Upper lobe of right lung (tissue), 1 donor: ENCODE measurements at regions not wholly inside any gene's neighbourhood (a gene's known extent, or its start where the extent isn't known, plus 50 kb on each side); places are given as distances from the start of the nearest gene placed in this dataset.

Source experiments
- ATAC-seq: fragments of 200-7000 bp; cut with Tn5 transposase; one replicate; pipeline ENCODE4 v1.9.1; 2020; ENCODE audit warnings: mild to moderate bottlenecking, moderate library complexity
- DNase-seq: peaks from one replicate; pipeline ENCODE4 v3.0.0-alpha.2; 2020
- H3K27ac ChIP-seq: fragments of 200-600 bp; one replicate; pipeline ENCODE4 v1.8.0; 2022
- H3K27me3 ChIP-seq: fragments of 200-600 bp; one replicate; pipeline ENCODE4 v1.8.0; 2022; ENCODE audit warnings: mild to moderate bottlenecking
- H3K36me3 ChIP-seq: fragments of 200-600 bp; one replicate; pipeline ENCODE4 v1.8.0; 2022
- H3K4me1 ChIP-seq: fragments of 200-600 bp; one replicate; pipeline ENCODE4 v1.8.0; 2022
- H3K4me3 ChIP-seq: fragments of 200-600 bp; one replicate; pipeline ENCODE4 v1.8.0; 2022; ENCODE audit warnings: mild to moderate bottlenecking
- H3K9me3 ChIP-seq: fragments of 200-600 bp; one replicate; pipeline ENCODE4 v1.8.0; 2022
- intact Hi-C: fragments of 100-400 bp; cut with DNase I; formaldehyde crosslinking; loops from one replicate; pipeline ENCODE4 v1.11.0; 2022
- TF ChIP-seq, protein P1 (sequence below): fragments of 200-600 bp; IDR thresholded peaks from one replicate; pipeline ENCODE4 v1.8.0; 2022; ENCODE audit warnings: antibody characterized with exemption
- donor health status: DM: no; HTN: yes; CAD: no; lungs with severe emphysema.

DNA sequence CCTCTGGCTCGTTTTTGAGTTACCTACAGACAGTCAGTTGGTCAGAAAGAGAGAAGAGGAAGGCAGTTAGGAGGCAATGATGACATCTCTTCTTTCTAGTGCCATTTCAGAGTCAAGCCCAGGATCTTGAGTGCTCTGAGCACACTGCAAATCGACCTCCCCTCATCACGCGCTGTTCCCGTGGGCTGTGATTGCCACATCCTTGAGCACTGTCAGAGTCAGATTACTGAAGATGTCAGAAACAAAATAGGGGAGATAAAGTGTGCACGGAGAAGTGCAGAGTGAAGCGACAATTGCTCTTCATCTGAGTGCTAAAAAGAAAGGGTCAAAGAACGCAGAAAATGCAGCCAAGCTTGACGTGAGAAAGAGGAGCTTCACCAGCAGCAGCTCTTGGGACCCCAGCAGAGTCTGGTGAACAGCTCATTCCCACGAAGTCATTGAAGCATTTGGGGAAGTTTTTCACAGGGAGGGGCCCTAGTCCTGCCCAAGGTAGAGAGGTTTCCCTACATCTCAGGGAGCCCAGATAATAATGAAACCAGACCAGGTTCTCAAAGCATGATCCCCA is 661.7 kb upstream of the AUTS2 start:
- Histone ChIP-seq H3K36me3 (no peaks in the 10 kb centered on the region), H3K4me1 (no peaks in the 10 kb centered on the region), H3K9me3 (no peaks in the 10 kb centered on the region), H3K27ac (no peak overlapping the region), H3K4me3 (no peak overlapping the region), H3K27me3 (no peaks in the 10 kb centered on the region)
- intact Hi-C loops: no loop called here
- TF ChIP-seq, protein P1, sequence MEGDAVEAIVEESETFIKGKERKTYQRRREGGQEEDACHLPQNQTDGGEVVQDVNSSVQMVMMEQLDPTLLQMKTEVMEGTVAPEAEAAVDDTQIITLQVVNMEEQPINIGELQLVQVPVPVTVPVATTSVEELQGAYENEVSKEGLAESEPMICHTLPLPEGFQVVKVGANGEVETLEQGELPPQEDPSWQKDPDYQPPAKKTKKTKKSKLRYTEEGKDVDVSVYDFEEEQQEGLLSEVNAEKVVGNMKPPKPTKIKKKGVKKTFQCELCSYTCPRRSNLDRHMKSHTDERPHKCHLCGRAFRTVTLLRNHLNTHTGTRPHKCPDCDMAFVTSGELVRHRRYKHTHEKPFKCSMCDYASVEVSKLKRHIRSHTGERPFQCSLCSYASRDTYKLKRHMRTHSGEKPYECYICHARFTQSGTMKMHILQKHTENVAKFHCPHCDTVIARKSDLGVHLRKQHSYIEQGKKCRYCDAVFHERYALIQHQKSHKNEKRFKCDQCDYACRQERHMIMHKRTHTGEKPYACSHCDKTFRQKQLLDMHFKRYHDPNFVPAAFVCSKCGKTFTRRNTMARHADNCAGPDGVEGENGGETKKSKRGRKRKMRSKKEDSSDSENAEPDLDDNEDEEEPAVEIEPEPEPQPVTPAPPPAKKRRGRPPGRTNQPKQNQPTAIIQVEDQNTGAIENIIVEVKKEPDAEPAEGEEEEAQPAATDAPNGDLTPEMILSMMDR: no peak
- no peak for DNase-seq
- no peak for ATAC-seq

DNA sequence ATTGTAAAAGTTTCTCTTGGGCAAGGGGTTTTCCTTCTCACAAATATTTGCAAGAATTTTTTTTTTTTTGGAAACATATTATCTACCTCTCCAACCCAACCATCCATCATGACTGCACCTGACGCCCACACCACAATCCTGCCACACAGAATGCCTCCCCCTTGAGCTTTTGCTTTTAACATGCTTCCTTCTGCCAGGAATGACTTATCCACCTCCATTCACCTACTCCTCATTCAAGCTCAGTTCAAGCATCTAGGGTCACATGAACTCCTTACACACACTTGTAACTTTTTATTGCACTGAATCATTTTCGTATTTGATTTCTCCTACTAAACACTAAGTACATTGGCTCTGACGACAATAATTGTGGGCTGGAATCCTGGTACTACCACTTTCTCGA is 660.1 kb upstream of the AUTS2 start:
- no peak for ATAC-seq
- no peaks in the 10 kb centered on the region for H3K27me3 ChIP-seq
- H3K4me1 ChIP-seq: no peaks in the 10 kb centered on the region
- H3K9me3 ChIP-seq: no peaks in the 10 kb centered on the region
- H3K27ac ChIP-seq: no peak overlapping the region
- H3K36me3 ChIP-seq: no peaks in the 10 kb centered on the region
- TF ChIP-seq, protein P1: no peak
- H3K4me3 ChIP-seq: no peak overlapping the region
- intact Hi-C loops: no loop called here
- no peak for DNase-seq

DNA sequence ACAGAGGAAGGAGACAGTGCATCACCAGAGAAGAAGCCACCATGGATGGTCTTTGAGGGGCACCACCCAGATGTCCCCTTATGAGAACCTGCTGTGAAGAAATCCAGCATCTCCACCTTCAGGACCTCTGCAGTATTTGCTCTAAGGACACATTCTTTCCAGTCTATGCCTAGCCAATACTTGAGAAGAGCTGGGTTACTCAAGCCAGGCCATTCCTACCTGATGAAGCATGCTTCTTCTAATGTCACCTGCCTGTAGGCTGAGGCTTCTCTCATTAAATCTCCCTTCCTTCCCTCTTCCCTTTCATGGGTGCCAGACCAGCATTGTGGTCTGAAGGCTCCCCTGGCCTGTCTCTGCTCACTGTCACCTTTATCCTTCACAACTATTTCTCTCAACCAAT is 654.5 kb upstream of the AUTS2 start:
- DNase-seq (no peak), ATAC-seq (no peak)
- no peaks in the 10 kb centered on the region for H3K9me3 ChIP-seq
- intact Hi-C loops: no loop called here
- no peaks in the 10 kb centered on the region for H3K36me3 ChIP-seq
- H3K27me3 ChIP-seq: no peaks in the 10 kb centered on the region
- TF ChIP-seq, protein P1: no peak
- H3K4me3 ChIP-seq: no peak overlapping the region
- H3K27ac ChIP-seq: no peak overlapping the region
- no peaks in the 10 kb centered on the region for H3K4me1 ChIP-seq

DNA sequence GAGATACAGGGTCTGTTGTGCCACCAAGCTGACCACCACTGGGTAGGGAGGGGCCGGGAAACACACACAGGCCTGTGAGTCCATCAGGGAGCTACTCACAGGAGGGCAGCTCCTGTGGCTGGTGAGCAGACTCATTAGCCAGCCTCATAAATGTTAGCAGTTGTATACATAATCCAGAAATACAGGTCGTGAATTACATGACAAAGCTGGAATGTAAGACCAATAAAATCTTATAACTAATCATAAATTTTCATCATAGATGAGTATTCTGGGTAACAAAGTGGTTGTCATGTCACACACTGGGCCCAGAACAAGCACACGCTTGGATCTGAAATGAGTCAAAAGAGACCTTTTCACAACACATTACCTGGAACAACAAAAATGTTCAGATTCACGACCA is 642.6 kb upstream of the AUTS2 start:
- TF ChIP-seq, protein P1: no peak
- intact Hi-C loops: no loop called here
- Histone ChIP-seq H3K4me1 (no peaks in the 10 kb centered on the region), H3K36me3 (no peaks in the 10 kb centered on the region), H3K9me3 (no peaks in the 10 kb centered on the region), H3K4me3 (no peak overlapping the region), H3K27me3 (no peaks in the 10 kb centered on the region), H3K27ac (no peak overlapping the region)
- ATAC-seq: no peak
- no peak for DNase-seq

DNA sequence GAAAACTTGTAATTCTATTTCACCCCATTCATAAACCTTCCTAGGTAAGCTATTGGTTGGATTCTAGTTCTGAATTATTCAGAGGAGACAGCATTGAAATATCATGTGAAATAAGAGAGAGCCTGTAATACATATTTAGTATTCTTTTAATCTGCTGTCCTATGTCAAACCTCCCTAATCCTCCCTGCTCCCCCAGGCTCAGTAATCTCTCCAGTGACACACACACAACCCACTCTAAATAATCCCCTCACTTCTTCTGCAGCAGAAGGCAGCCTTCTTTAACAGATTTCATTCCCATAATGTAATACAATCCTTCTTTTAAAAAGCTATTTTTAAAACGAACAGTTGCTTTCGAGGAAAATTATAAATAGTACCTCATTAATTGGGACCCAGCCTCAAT is 639.7 kb upstream of the AUTS2 start:
- TF ChIP-seq, protein P1: no peak
- ATAC-seq (no peak), DNase-seq (no peak)
- Histone ChIP-seq H3K4me1 (no peaks in the 10 kb centered on the region), H3K36me3 (no peaks in the 10 kb centered on the region), H3K9me3 (no peaks in the 10 kb centered on the region), H3K4me3 (no peak overlapping the region), H3K27me3 (no peaks in the 10 kb centered on the region), H3K27ac (no peak overlapping the region)
- intact Hi-C loops: no loop called here

DNA sequence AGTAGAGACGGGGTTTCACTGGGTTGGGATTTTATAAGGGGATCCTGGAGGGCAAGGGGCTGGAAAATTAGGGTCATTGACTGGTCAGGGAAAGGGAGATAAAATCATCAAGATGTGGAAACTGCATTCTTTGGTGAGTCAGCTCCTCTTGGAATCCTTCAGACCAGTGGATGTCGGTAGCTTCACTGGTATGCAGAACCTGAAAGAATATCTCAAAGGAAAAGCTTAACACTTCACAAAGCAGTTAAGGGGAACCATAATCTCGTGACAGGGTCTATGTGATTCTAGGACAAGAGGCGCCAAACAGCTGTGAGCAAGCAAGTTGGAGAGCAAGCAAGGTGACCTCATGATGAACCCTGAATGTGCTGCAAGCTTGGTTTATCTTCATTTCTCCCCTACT is 634.7 kb upstream of the AUTS2 start:
- Histone ChIP-seq H3K4me1 (no peaks in the 10 kb centered on the region), H3K27ac (no peak overlapping the region), H3K4me3 (no peak overlapping the region), H3K36me3 (no peaks in the 10 kb centered on the region), H3K27me3 (no peaks in the 10 kb centered on the region), H3K9me3 (no peaks in the 10 kb centered on the region)
- TF ChIP-seq, protein P1: no peak
- DNase-seq: no peak
- ATAC-seq: no peak
- intact Hi-C loops: no loop called here
